Stimulated activated CD4-positive, alpha-beta T cell treated with anti-CD3 and anti-CD28 coated beads, Interleukin-1b, Interleukin-23, amount 100 ng/mL, for 24 hours (primary cell): ENCODE measurements at regions not wholly inside any gene's neighbourhood (a gene's known extent, or its start where the extent isn't known, plus 50 kb on each side); places are given as distances from the start of the nearest gene placed in this dataset.
"Not testable (repeated sequence)": the region's sequence is repeated elsewhere in the genome, so short reads cannot be mapped to it uniquely, and the experiment has no call there.

Experiments
- DNase-seq, 4 experiments: peaks; one replicate each; pipeline ENCODE4 v3.0.0-alpha.2; 2020; ENCODE audit warnings: low read depth in 4 of 4, low spot score in 1 of 4

DNA sequence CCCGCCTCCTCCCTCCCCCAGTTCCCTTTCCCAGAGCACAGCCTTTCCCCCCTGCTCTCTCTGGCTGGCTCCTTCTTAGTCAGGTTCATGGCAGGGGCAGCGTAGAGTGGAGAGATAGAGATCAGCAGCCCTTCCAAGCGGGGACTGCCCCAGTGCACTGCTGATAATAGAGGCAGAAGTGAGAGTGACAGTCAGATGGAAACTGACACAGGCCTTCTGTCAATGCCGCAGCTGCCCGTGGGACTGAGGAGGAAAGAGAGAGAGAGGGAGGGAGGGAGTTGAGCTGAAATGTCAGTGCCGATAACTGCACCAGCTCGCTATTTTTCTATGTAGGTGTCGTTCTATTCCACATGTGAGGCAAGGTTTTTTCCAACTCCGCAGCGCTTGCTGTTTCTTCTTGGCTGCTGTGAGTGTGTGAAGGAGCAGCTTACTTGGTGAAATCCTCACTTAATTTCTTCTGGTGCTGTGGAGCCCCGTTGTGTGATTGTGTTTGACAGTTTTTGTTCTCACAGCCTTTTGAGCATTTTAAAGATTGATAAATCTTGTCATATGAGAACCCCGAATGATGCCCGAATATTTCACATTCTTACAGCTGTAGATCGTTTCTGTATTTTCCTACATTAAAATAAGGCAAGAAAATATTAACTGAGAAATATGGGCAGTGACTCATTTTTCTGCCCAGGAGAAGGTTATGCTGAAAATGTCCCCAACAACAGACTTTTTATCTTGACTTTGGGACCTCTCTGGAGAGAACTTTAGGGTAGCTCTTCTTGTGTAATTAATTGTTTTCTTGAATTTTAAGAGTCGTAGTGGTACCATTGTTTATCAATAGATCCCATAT, 386.4 kb upstream of the MMS22L start:
- no peak for DNase-seq

DNA sequence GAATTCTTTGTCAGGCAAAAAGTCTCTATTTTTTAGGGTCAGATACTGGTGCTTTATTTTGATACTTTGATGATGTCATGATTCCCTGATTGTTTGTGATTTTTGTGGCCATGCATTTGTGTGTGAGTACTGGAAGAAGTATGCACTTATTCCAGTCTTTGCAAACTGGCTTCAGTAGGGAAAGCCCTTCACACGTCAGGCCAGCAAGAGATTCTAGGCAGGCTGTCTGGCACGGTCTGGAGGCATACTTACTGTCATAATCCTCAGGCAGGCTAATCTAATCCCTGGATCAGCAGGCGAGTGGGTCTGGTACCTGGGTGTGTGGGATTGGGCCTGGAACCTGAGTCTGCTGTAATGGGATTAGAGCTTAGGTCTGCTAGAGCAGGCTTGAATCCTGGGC, 391.8 kb upstream of the MMS22L start:
- DNase-seq, result no peak

DNA sequence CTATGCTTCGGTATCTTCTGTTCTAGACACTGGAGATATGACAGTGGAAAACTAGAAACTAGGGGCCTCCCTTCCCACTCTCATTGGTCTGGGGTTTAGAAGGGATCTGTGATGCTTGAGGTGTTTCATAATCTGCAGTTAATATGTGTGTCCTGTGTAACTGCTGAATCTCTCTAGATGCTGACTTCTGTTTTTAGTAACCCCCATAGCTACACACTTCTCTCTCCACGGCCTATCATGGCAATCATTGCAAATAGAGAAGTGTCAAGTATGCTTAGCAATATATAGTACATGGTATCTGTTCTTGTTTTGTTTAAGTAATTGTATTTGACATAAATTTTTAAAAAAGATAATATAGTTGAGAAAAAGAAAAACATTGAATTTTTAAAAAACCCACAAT, 394.6 kb upstream of the MMS22L start:
- no peak for DNase-seq

DNA sequence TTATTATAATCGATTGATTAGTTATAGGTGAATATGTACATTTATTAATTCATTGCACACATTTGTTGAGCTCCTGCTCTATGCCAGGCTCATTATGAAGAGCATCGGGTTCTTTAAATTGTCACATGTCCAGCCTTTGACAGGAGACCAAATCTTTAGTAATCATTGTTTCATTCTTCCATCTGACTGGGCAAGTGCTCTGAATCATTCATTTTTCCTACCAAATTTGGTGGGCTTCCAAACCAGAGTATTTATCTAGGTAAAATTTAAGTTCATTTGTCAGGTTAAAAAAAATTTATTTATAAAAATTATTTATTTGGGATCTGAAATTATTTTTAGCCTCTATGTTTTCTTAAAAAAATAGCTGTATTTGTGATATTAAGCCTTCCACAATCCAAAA, 404.9 kb upstream of the MMS22L start:
- DNase-seq, result no peak

DNA sequence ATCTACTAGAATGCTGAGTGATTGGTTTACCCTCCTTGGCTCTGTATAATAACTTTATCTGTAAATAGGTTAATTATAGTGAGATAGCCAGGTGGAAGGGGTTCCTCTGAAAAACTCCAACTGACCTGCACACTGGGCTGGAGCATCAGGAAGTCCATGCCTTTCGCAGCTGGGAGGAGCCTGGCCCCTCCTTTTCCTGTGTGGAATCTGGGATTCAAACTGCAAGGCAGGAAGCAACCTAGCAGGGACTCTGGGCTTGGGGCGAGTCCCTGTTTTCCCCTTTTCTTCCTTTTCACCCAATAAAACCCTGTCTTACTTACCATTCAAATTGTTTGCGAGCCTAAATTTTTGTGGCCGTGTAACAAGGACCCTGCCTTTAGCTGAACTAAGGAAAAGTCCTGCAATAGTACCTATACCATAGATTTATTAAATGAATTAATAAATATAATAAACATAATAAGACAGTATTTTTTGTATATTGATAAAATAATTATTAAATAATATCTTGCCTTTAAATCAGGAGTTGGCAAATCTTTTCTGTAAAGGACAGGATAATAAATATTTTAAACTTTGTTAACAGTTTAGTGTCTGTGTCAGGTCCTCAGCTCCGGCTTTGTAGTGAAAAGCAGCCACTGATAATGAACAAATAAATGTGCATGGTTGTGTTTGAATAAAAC, 406.2 kb upstream of the MMS22L start:
- DNase-seq, result no peak

DNA sequence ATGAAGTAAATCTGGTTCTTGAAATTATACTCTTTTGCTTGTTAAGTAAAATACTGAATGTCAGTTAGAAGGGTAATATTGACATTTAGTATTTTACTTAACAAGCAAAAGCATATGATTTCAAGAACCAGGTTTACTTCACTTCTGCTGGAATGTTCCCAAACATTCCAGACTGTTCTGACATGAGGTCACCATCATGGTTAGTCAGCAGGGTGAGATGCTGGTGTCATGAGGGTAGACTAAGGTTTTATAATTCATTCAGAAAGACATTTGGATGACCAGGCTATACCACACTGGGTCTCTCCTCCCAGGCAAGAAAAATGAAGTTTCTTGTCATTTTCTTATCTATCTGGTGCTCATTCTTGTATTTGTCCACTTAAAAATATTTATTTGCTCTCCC, 414.4 kb upstream of the MMS22L start:
- DNase-seq, result no peak

DNA sequence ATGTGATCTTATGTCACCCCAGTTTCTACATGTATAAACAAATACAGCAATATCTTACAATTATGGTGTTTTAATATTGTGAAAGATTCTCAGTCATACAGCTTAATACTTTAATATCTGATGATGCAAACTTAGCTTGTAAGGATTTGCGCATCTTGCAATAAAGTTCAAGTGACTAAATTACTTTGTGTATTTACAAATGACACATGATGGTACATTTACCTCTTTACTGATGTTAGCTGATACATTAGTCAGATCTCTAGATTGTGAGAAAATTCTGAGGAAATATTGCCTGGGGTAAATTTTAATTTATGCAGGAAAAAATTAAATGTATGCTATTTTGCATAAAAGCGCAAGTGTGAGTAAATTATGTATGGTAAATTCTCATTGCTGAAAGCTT, 418.8 kb upstream of the MMS22L start:
- DNase-seq, result no peak

DNA sequence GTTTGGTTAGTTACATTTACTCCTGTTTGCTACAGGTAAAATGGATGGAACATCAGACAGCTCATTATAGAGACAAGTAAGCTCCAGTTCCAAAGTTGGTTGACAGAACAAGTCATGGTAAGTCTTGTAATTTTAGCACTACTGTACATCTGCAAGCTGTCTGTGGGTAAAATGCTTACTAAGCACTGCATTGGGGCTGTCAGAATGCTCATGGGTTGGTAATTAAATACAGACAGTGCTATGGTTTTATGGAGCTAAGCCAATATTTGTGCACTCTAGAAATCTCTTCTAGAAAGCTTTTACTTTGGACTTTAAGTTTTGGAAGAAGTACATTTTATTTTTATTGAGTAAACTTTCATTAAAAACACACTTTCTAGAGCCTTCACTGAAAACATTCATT, 419.2 kb upstream of the MMS22L start:
- no peak for DNase-seq

DNA sequence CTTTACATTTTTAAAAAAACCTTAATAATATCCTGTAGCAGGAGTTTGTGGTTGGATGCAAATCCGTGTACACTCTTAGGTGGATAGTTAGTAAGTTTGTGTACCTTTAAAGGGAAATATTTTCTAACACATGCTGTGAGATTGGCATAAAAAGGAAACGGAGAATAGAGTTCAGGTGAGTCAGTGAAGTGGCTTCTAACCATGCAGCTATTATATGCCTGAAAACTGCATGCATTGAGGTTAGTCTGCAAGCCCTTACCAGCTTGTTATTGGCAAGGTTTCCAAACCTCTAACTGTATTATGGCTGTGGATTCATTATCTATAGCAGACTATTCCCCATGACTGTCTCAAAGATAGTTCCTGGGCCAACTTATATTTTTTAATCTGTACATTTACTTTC, 420.6 kb upstream of the MMS22L start:
- no peak for DNase-seq

DNA sequence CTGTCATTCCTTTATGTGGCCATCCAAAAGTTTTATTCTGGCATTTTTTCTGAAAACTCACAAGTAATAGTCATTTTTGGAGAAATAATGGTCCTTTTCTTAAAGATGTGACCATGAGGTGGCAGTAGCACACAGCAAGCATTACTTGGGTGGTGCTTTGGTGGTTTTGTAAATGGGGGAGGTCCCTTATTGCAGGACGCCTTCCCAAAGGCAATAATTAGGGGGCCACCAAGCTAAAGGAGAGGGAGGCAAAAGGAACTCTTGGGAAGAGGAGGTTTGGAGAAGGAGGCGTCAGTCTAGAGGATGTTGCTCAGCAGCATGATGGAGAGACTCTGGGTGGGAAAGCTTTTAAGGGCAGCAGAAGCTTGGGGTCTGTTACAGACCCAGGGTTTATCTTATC, 422.6 kb upstream of the MMS22L start:
- DNase-seq, result no peak

DNA sequence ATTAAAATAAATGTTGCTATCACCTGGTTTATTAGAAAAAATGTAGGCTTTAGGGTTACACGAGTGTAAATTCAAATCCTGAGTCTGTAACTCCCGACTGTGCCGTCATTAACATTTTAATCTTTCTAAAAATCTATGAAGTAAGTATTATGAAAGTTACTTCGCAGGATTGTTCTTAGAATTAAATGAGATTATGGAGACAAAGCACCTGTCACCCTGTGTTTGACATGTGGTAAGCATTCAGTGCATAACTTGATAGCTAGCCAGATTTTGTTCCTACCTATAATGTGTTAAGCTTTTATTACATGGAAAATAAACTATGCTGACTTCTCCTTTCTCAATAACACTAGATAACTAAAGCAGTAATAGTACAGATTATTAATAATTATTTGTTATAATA, 429.7 kb upstream of the MMS22L start:
- no peak for DNase-seq

DNA sequence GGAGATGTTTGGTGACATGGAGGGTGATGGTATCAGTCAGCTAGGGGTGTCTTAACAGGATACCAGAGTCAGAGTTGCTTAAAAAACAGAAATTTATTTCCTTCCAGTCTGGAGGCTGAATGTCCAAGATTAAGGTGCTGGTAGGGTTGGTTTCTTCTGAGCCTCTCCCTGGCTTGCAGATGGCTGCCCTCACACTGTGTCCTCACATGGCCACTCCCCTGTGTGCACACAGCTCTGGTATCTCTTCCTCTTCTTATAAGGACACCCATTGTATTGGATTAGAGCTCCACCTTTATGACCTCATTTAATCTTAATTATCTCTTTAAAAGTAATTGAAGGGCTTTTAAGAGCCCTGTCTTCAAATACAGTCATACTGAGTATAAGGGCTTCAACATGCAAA, 431.8 kb upstream of the MMS22L start:
- DNase-seq, result no peak

DNA sequence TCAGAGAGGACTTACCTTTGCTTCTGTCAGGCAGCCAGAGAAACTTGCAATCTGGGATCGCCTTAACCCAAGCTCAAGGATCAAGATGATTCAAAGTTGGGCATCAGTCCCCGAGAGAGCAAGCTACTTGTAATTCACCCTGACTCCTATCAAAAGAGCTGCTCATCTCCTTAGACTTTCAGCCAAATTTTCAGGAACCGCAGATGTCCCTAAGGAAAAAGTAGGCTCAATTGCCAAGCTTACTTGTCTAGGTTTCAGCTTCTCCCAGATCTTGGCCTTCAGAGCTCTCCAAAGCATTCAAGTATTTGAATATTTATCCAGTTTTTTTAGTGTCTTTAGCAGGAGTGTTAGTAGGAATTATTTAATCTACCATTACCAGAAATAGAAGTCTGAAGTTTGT, 434.1 kb upstream of the MMS22L start:
- DNase-seq, result no peak

DNA sequence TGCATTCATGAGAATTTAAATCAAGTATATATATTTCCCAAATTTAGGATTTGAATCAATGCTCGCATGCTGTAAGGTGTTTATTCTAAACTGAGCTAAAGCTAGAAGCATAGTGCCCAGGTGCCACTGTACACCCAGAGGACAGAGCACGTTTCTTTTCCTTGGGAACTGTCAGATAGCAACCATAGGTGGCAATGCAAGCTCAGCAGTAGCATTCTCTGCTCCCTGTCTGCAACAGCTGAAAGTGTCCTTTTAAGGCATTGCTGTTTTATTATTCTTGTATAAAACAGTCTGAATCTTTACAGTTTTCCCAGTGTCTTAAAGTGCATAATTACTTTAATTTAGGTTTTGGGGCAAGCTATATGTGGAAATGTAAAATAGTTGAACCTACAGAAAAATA, 443.4 kb upstream of the MMS22L start:
- DNase-seq, result no peak

DNA sequence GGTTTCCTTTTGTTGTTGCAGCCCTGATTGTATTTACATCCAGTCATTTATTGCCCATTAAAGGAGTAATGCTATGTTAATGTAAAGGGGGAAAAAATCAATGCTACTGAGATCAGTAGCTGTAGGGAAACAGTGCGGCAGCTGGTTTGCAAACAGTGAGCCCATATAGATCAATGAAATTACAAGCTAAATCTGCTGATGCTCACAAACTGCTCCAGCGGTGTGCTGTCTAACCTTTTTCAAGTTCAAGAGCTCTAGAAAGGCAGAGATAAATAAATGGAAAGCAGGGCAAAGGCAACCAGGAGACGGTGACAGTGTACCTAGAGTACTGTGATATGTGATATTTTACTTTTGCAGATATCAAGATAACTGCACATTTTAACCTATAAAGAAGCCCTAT, 449.0 kb upstream of the MMS22L start:
- no peak for DNase-seq

DNA sequence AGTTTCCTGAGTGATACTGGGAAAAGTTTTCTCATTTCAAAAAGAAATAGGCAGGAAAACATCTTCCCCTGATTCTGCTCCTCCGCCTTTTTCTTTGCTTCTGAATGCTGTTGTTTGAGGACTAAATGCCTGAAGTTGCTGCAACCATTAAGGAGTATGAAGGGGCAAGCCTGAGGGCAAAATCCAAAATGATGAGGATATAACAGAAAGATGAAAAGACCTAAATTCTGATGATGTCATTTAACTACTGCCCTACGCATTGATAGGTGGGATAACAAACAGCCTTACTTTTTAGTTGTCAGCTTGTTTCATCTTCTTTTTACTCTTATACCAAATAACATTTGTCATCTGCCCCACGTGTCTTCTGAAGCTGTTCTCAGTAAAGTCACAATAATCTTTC, 474.6 kb upstream of the MMS22L start:
- no peak for DNase-seq

DNA sequence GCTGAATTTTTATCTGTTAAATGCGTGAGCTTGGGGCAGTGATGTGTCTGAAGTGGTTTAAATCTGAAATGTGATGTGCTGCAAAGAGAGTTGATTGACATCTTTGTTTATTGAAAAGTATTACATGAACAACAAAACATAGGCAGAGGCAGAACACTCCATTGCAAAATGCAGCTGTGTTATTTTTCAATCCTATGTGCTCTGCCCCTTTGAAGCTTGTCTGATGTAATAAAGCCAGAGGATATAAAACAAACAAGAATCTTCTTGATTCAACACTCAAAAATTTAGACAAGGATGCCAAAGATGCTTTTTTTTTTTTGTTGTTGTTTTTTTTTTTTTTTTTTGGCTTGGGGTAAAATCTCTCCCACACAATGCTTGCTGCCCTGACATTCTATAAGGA, 482.4 kb upstream of the MMS22L start:
- no peak for DNase-seq

DNA sequence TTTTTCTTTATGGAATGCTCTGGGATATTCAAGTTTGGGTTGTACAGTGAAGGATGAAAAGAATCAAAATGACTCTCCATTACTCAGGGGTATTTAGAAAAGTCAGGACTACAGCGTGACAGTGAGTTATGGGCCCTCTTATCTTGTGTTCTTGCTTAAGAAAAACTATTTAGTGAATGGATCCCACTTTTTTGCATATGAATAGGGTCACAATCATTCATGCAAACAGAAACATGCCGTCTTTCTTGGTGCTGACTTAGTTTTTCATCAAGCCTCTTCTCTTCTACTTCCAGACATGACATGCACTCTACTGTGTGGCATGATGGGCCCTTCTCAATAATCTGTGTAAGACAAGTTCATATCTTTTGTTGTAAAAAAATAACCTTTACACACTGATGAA, 488.4 kb upstream of the MMS22L start:
- DNase-seq, result no peak

DNA sequence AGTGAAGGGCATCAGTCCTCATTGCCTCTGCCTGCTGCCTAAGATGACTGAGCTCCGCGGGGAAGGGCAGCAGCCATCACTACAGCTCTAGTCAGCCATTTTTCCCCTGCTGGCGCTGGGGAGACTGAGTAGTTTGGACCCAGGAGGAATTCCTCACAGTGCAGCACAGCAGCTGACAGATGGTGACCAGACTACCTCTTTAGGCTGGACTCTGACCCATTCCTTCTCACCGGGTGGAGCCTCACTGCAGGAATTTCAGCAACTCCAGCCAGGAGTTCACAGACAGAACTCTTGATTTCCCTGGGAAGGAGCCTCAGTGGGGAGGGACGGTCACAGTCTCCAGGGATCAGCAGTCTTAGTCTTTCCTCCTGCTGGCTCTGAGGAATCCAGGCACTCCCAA, 492.0 kb upstream of the MMS22L start:
- no peak for DNase-seq

DNA sequence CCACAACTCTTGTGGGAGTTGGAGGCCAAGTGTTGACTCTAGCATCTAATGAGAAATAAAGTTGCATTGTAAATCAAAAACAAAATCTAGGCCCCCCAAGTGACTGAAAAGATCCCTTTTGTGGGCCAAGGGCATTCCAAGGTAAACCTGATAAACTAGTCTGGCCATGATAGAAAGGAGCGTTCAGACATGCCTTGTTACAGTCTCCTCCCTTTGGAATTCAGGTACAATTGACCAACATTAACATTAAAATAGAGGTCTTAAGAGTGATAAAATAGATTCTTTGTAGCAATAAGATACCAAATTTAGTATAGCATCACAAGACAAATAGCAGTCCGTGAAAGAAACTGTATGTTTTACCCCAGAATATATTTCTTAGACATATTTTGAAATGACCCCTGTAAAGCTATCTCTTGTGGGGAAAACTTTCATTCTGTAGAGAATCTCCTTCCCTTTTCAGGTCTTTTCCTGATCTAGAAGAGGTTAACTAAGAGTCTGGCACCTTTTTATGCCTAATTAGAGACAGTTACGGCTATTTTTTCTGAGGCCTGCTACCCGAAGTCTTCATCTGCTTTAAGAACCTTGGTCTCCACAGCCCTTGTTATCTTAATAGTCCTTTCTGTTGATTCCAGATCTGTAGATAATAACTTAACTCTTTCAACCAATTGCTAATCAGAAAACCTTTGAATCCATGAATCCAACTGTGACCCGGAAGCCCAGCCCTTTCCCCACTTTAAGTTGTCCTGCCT, 495.4 kb upstream of the MMS22L start:
- DNase-seq, result no peak

DNA sequence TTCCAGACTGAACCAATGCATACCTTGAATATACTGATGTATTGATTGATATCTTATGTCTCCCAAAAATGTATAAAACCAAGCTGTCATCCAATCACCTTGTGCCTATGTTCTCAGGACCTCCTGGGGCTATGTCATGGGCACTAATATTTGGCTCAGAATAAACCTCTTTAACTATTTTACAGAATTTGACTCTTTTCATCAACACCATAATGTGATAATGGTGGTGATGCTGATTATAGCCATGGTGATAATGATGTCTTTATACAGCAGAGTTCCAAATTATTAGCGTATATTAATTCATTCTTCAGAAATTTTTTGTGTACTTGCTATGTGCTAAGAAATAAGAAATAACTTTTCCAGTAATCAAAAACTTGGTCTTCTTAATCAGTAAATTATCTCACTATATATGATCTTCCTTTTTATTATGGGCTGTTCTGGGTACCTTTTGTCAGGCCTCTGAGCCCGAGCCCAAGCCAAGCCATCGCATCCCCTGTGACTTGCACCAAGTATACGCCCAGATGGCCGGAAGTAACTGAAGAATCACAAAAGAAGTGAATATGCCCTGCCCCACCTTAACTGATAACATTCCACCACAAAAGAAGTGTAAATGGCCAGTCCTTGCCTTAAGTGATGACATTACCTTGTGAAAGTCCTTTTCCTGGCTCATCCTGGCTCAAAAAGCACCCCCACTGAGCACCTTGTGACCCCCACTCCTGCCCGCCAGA, 496.2 kb upstream of the MMS22L start:
- DNase-seq, result not testable (repeated sequence)
